ENCODE measurements at regions not wholly inside any gene's neighbourhood (a gene's known extent, or its start where the extent isn't known, plus 50 kb on each side); places are given as distances from the start of the nearest gene placed in this dataset.

- H3K4me3 ChIP-seq (ENCODE audit: low read depth, low read length): no peak overlapping the region
- no peak for DNase-seq (ENCODE audit: low read depth)
- TF ChIP-seq CTCF (IDR thresholded peaks at IDR 0.05; ENCODE audit: insufficient read depth, low read depth, low read length, missing control alignments): no peak
These were observed 109.0 kb downstream of the TRIM29 start for GRCh38 chr11:120028897-120029258.

- no peak for DNase-seq (ENCODE audit: low read depth)
- TF ChIP-seq CTCF (IDR thresholded peaks at IDR 0.05; ENCODE audit: insufficient read depth, low read depth, low read length, missing control alignments): no peak
- no peak overlapping the region for H3K4me3 ChIP-seq (ENCODE audit: low read depth, low read length)
These were observed 109.6 kb downstream of the TRIM29 start for GRCh38 chr11:120028181-120028896.

- no peak overlapping the region for H3K4me3 ChIP-seq (ENCODE audit: low read depth, low read length)
- TF ChIP-seq CTCF (IDR thresholded peaks at IDR 0.05; ENCODE audit: insufficient read depth, low read depth, low read length, missing control alignments): no peak
- DNase-seq (ENCODE audit: low read depth): no peak
These were observed 110.2 kb downstream of the TRIM29 start for GRCh38 chr11:120027546-120028180.

GRCh38 chr11:120025606-120026335, 112.1 kb downstream of the TRIM29 start:
- no peak overlapping the region for H3K4me3 ChIP-seq (ENCODE audit: low read depth, low read length)
- TF ChIP-seq CTCF (IDR thresholded peaks at IDR 0.05; ENCODE audit: insufficient read depth, low read depth, low read length, missing control alignments): no peak
- DNase-seq (ENCODE audit: low read depth): no peak

- no peak for DNase-seq (ENCODE audit: low read depth)
- no peak for TF ChIP-seq CTCF (IDR thresholded peaks at IDR 0.05; ENCODE audit: insufficient read depth, low read depth, low read length, missing control alignments)
- H3K4me3 ChIP-seq (ENCODE audit: low read depth, low read length): no peak overlapping the region
These were observed 113.3 kb downstream of the TRIM29 start for GRCh38 chr11:120024586-120024985.

- DNase-seq (ENCODE audit: low read depth): no peak
- no peak for TF ChIP-seq CTCF (IDR thresholded peaks at IDR 0.05; ENCODE audit: insufficient read depth, low read depth, low read length, missing control alignments)
- no peak overlapping the region for H3K4me3 ChIP-seq (ENCODE audit: low read depth, low read length)
These were observed 113.9 kb downstream of the TRIM29 start for GRCh38 chr11:120024046-120024445.

Data from GM12865 (cell line).